HEK293 (cell line): ENCODE measurements at regions not wholly inside any gene's neighbourhood (a gene's known extent, or its start where the extent isn't known, plus 50 kb on each side); places are given as distances from the start of the nearest gene placed in this dataset.

Experiments used
- ATF2 ChIP-seq: fragments of 450-650 bp; formaldehyde crosslinking; IDR thresholded peaks from 2 replicates; pipeline ENCODE4 v1.5.1; 2016; ENCODE audit warnings: missing biosample characterization, missing genetic modification characterization, low read depth
- KLF10 ChIP-seq: fragments of 450-650 bp; IDR thresholded peaks from 2 replicates; pipeline ENCODE4 v1.5.1; 2018; ENCODE audit warnings: missing biosample characterization, mild to moderate bottlenecking, missing genetic modification characterization
- KLF16 ChIP-seq: fragments of 450-650 bp; formaldehyde crosslinking; IDR thresholded peaks from 2 replicates; pipeline ENCODE4 v1.5.1; 2017; ENCODE audit warnings: missing biosample characterization, missing genetic modification characterization
- PATZ1 ChIP-seq: fragments of 450-650 bp; formaldehyde crosslinking; IDR thresholded peaks from 2 replicates; pipeline ENCODE4 v1.5.1; 2016; ENCODE audit warnings: missing biosample characterization, missing genetic modification characterization
- TRIM28 ChIP-seq: IDR thresholded peaks from 2 replicates; pipeline ENCODE4 v1.6.1; 2011; ENCODE audit warnings: low read length, control low read depth, borderline replicate concordance
- ZBTB8A ChIP-seq: fragments of 450-650 bp; formaldehyde crosslinking; IDR thresholded peaks from 2 replicates; pipeline ENCODE4 v1.5.1; 2016; ENCODE audit warnings: missing biosample characterization, missing genetic modification characterization
- ZFP69B ChIP-seq: fragments of 450-650 bp; formaldehyde crosslinking; IDR thresholded peaks from 2 replicates; pipeline ENCODE4 v1.5.1; 2016; ENCODE audit warnings: missing biosample characterization, missing genetic modification characterization
- ZNF138 ChIP-seq: fragments of 450-650 bp; formaldehyde crosslinking; IDR thresholded peaks from 2 replicates; pipeline ENCODE4 v1.5.1; 2016; ENCODE audit warnings: missing biosample characterization, missing genetic modification characterization, borderline replicate concordance
- ZNF175 ChIP-seq: fragments of 450-650 bp; formaldehyde crosslinking; IDR thresholded peaks from 2 replicates; pipeline ENCODE4 v1.5.1; 2016; ENCODE audit warnings: missing biosample characterization, missing genetic modification characterization
- ZNF555 ChIP-seq: fragments of 450-650 bp; formaldehyde crosslinking; conservative IDR thresholded peaks from 2 replicates; pipeline ENCODE4 v1.5.1; 2017; ENCODE audit warnings: missing biosample characterization, mild to moderate bottlenecking, missing genetic modification characterization, inconsistent platforms
- TF ChIP-seq, protein P1 (sequence below): fragments of 450-650 bp; formaldehyde crosslinking; IDR thresholded peaks from 2 replicates; pipeline ENCODE4 v1.5.1; 2016; ENCODE audit warnings: missing biosample characterization, missing genetic modification characterization

- no peak for TF ChIP-seq ZFP69B
- TF ChIP-seq PATZ1 (tag by site-specific recombination), result no peak
- TF ChIP-seq, protein P1, sequence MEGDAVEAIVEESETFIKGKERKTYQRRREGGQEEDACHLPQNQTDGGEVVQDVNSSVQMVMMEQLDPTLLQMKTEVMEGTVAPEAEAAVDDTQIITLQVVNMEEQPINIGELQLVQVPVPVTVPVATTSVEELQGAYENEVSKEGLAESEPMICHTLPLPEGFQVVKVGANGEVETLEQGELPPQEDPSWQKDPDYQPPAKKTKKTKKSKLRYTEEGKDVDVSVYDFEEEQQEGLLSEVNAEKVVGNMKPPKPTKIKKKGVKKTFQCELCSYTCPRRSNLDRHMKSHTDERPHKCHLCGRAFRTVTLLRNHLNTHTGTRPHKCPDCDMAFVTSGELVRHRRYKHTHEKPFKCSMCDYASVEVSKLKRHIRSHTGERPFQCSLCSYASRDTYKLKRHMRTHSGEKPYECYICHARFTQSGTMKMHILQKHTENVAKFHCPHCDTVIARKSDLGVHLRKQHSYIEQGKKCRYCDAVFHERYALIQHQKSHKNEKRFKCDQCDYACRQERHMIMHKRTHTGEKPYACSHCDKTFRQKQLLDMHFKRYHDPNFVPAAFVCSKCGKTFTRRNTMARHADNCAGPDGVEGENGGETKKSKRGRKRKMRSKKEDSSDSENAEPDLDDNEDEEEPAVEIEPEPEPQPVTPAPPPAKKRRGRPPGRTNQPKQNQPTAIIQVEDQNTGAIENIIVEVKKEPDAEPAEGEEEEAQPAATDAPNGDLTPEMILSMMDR, result no peak
- TF ChIP-seq ZBTB8A (tag by site-specific recombination), result no peak
- no peak for TF ChIP-seq ATF2
- no peak for TF ChIP-seq ZNF175 (tag by site-specific recombination)
- TF ChIP-seq KLF16 (tag by site-specific recombination), result no peak
- no peak for TF ChIP-seq KLF10
- no peak for TF ChIP-seq ZNF138 (tag by site-specific recombination)
- TF ChIP-seq ZNF555 (tag by site-specific recombination), result no peak
- TF ChIP-seq TRIM28, result no peak
These were observed 170.6 kb upstream of the MVB12B start for GRCh38 chr9:126155756-126156664.
